ENCODE measurements at regions not wholly inside any gene's neighbourhood (a gene's known extent, or its start where the extent isn't known, plus 50 kb on each side); places are given as distances from the start of the nearest gene placed in this dataset.
"Not testable (repeated sequence)": the region's sequence is repeated elsewhere in the genome, so short reads cannot be mapped to it uniquely, and the experiment has no call there.

DNA sequence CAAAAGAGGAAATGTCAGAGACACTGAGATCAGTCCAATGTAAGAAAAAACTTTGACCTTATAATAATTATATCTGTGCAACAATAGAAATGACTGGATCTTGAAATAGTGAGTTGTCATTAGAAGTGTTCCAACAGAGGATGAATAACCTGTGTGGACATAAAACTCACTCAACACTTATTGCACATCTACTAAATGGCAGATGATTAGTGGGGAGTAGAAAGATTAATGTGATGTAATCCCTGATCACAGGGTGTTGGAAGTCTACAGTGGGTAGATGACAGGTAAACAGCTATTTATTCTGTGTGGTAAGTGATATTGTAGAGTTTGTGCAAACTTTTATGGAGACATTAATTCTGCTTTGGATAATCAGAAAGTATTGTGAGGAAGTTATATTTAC is 177.3 kb upstream of the HMHB1 start:
- intact Hi-C loops (cut with micrococcal nuclease; ENCODE audit: unreplicated experiment), result no loop called here
- POLR2A ChIA-PET (ENCODE audit: unreplicated experiment), result no interaction called here
- Histone ChIP-seq H4K20me1 (ENCODE audit: insufficient read depth) (no peaks in the 10 kb centered on the region), H2AFZ (no peak overlapping the region), H3K27me3 (ENCODE audit: insufficient read depth, low read depth) (no peaks in the 10 kb centered on the region), H3K36me3 (ENCODE audit: low read depth) (no peaks in the 10 kb centered on the region), H3K79me2 (ENCODE audit: low read depth) (no peaks in the 10 kb centered on the region), H3F3A (ENCODE audit: insufficient read depth, low read depth) (no peaks in the 10 kb centered on the region; the same call in 1 of the 2 replicates), H3K27ac (no peak overlapping the region), H3K4me3 (no peak overlapping the region), H3K9me2 (ENCODE audit: insufficient read depth) (no peaks in the 10 kb centered on the region), H3K4me1 (replicated peaks; ENCODE audit: insufficient read depth) (peaks cover 21% of the 10 kb centered on the region), H3K4me2 (no peak overlapping the region), H3K9me3 (ENCODE audit: insufficient read depth, low read depth) (no peaks in the 10 kb centered on the region)
- CTCF ChIA-PET, result no interaction called here
- TF ChIP-seq CTCF (conservative IDR thresholded peaks at IDR 0.05) (no peak), EZH2 (IDR thresholded peaks at IDR 0.05; ENCODE audit: low read depth) (no peak)
- no TSS peak for BruUV-seq (replicated peaks)
- DNase-seq, result no peak

GRCh38 chr5:143629871-143630659 is 181.9 kb upstream of the HMHB1 start:
- intact Hi-C loops (cut with micrococcal nuclease; ENCODE audit: unreplicated experiment), result loop anchor here (2.0 kb wide), 1 partner anchor 33 kb away; no protein-coding TSS in a partner anchor
- H3K4me3 ChIP-seq, result no peak overlapping the region
- H3K79me2 ChIP-seq (ENCODE audit: low read depth), result no peaks in the 10 kb centered on the region
- TF ChIP-seq EZH2 (IDR thresholded peaks at IDR 0.05; ENCODE audit: low read depth) (no peak), CTCF (conservative IDR thresholded peaks at IDR 0.05) (no peak)
- no peaks in the 10 kb centered on the region for H3K36me3 ChIP-seq (ENCODE audit: low read depth)
- H2AFZ ChIP-seq, result peak overlapping the region; percentile 34
- H4K20me1 ChIP-seq (ENCODE audit: insufficient read depth), result no peaks in the 10 kb centered on the region
- no peaks in the 10 kb centered on the region for H3K27me3 ChIP-seq (ENCODE audit: insufficient read depth, low read depth)
- no peaks in the 10 kb centered on the region for H3K9me3 ChIP-seq (ENCODE audit: insufficient read depth, low read depth)
- POLR2A ChIA-PET (ENCODE audit: unreplicated experiment), result no interaction called here
- TSS peak; percentile 70 for BruUV-seq (replicated peaks)
- CTCF ChIA-PET, result no interaction called here
- DNase-seq, result peak; percentile 12 to 90
- peak overlapping the region; percentile 75 for H3K27ac ChIP-seq
- peaks cover 25% of the 10 kb centered on the region for H3K4me1 ChIP-seq (replicated peaks; ENCODE audit: insufficient read depth)
- H3K9me2 ChIP-seq (ENCODE audit: insufficient read depth), result no peaks in the 10 kb centered on the region
- peak overlapping the region; percentile 66 for H3K4me2 ChIP-seq
- peaks cover 8% of the 10 kb centered on the region for H3F3A ChIP-seq (ENCODE audit: insufficient read depth, low read depth)

- H2AFZ ChIP-seq; H3K27me3 ChIP-seq (ENCODE audit: insufficient read depth, low read depth); H3K36me3 ChIP-seq (ENCODE audit: low read depth); H3K4me2 ChIP-seq; H4K20me1 ChIP-seq (ENCODE audit: insufficient read depth); H3F3A ChIP-seq (ENCODE audit: insufficient read depth, low read depth); intact Hi-C loops (cut with micrococcal nuclease; ENCODE audit: unreplicated experiment); H3K9me3 ChIP-seq (ENCODE audit: insufficient read depth, low read depth); H3K9me2 ChIP-seq (ENCODE audit: insufficient read depth); H3K79me2 ChIP-seq (ENCODE audit: low read depth); DNase-seq; BruUV-seq (replicated peaks); H3K27ac ChIP-seq; H3K4me3 ChIP-seq: not testable (repeated sequence)
- ChIA-PET CTCF (interaction anchor here (0.6 kb wide), 1 partner anchor 220 kb away, joined by 4 read pairs; no protein-coding TSS in a partner anchor), POLR2A (ENCODE audit: unreplicated experiment) (interaction anchor here (0.6 kb wide), 1 partner anchor 199 kb away, joined by 3 read pairs; no protein-coding TSS in a partner anchor)
- peaks cover 16% of the 10 kb centered on the region for H3K4me1 ChIP-seq (replicated peaks; ENCODE audit: insufficient read depth)
Measured at GRCh38 chr5:143625048-143625447, 186.9 kb upstream of the HMHB1 start.

Measured in PC-9 (cell line).